Hepatocyte (in vitro differentiated cells): ENCODE measurements at regions not wholly inside any gene's neighbourhood (a gene's known extent, or its start where the extent isn't known, plus 50 kb on each side); places are given as distances from the start of the nearest gene placed in this dataset.

Experiments used
- CTCF ChIP-seq: fragments of 200-600 bp; sonication (generic); IDR thresholded peaks from 2 replicates; pipeline ENCODE4 v1.5.1; 2016; ENCODE audit warnings: antibody characterized with exemption, mild to moderate bottlenecking; ENCODE audit not compliant: poor library complexity
- EZH2 ChIP-seq: fragments of 200-600 bp; sonication (generic); IDR thresholded peaks from 2 replicates; pipeline ENCODE4 v1.6.1; 2016; ENCODE audit warnings: antibody characterized with exemption, mild to moderate bottlenecking, borderline replicate concordance

GRCh38 chr6:120632975-120633374, 701.3 kb downstream of the TBC1D32 start:
- TF ChIP-seq CTCF, result no peak
- TF ChIP-seq EZH2, result no peak
